ENCODE measurements at regions not wholly inside any gene's neighbourhood (a gene's known extent, or its start where the extent isn't known, plus 50 kb on each side); places are given as distances from the start of the nearest gene placed in this dataset.

DNA sequence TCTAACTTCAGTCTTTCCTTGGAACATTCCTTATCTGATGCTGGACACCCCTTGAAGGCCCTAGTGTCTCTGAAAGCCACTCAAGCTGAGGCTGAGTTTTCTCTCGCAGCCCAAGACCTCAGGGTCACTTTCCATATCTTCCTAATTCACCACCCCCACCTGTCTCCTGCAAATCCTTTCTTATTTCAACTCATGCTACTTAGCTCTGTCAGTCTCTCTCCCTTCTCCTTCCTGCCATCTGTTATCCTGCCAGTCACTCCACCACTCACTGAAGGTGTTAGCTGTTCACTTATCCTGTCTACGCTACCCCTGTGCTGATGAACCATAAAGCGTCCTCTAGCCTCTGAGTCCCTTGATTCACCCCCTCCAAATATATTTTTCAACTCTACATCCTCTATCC lies 143.9 kb upstream of the SHISA6 start:
- TF ChIP-seq POLR2AphosphoS2 (IDR thresholded peaks at IDR 0.05; ENCODE audit: low read depth, low read length) (no peak), YY1 (IDR thresholded peaks at IDR 0.05; ENCODE audit: low read depth, low read length) (no peak), CHD2 (IDR thresholded peaks at IDR 0.05; ENCODE audit: borderline replicate concordance, low read depth, low read length) (no peak)
